IMR-90 (cell line): ENCODE measurements at regions not wholly inside any gene's neighbourhood (a gene's known extent, or its start where the extent isn't known, plus 50 kb on each side); places are given as distances from the start of the nearest gene placed in this dataset.

Source experiments
- ATAC-seq: fragments of 200-7000 bp; cut with Tn5 transposase; 2 replicates; pipeline ENCODE4 v1.9.1; 2020; ENCODE audit warnings: low read depth, mild to moderate bottlenecking, moderate library complexity
- BruUV-seq: library from RNA; stranded (reverse); fragments of 400-500 nt; replicated peaks from 2 replicates; lab custom pipeline; 2021; lab: Mats Ljungman, UMichigan
- CTCF ChIA-PET: fragments of 300-600 bp; formaldehyde crosslinking; extraction: SDS; loops from one replicate; lab custom pipeline; 2021; ENCODE audit warnings: antibody characterized with exemption; lab: Yijun Ruan, JAX
- POLR2A ChIA-PET: fragments of 300-600 bp; sonication (Branson Sonifier 250); formaldehyde crosslinking; loops from one replicate; lab custom pipeline; 2022; ENCODE audit warnings: antibody characterized with exemption; ENCODE audit not compliant: unreplicated experiment; lab: Charles Lee
- DNase-seq: peaks from one replicate; pipeline ENCODE4 v3.0.0; 2013
- H2AFZ ChIP-seq: replicated peaks from 2 replicates; pipeline ENCODE3; 2013; ENCODE audit warnings: low read length, mild to moderate bottlenecking; ENCODE audit not compliant: poor library complexity
- H2AK5ac ChIP-seq: 2 replicates; pipeline ENCODE4 v1.6.1; 2013; ENCODE audit warnings: low read depth, low read length, inconsistent platforms
- H2AK9ac ChIP-seq: replicated peaks from 2 replicates; pipeline ENCODE3; 2013; ENCODE audit warnings: mild to moderate bottlenecking, low read depth, low read length, moderate library complexity; ENCODE audit not compliant: poor library complexity
- H2BK120ac ChIP-seq: 2 replicates; pipeline ENCODE4 v1.6.1; 2013; ENCODE audit warnings: low read depth, low read length, inconsistent platforms
- H2BK15ac ChIP-seq: 3 replicates; pipeline ENCODE4 v1.6.1; 2013; ENCODE audit warnings: low read depth, low read length, inconsistent platforms
- H2BK20ac ChIP-seq: 2 replicates; pipeline ENCODE4 v1.6.1; 2013; ENCODE audit warnings: low read depth, mild to moderate bottlenecking, inconsistent platforms, low read length, moderate library complexity
- H2BK5ac ChIP-seq: 2 replicates; pipeline ENCODE4 v1.6.1; 2013; ENCODE audit warnings: mild to moderate bottlenecking, low read depth, low read length, inconsistent platforms; ENCODE audit not compliant: poor library complexity, severe bottlenecking
- H3K14ac ChIP-seq: replicated peaks from 2 replicates; pipeline ENCODE4 v1.6.1; 2013; ENCODE audit warnings: low read depth, low read length, inconsistent platforms
- H3K18ac ChIP-seq: 2 replicates; pipeline ENCODE4 v1.6.1; 2013; ENCODE audit warnings: low read depth, low read length, control low read depth
- H3K23ac ChIP-seq: 2 replicates; pipeline ENCODE4 v1.6.1; 2013; ENCODE audit warnings: low read depth, low read length, inconsistent platforms
- H3K27ac ChIP-seq: 2 replicates; pipeline ENCODE4 v1.5.1; 2013; ENCODE audit warnings: mild to moderate bottlenecking, control low read depth, low read length; ENCODE audit not compliant: insufficient read depth
- H3K27me3 ChIP-seq: 2 replicates; pipeline ENCODE4 v1.6.1; 2013; ENCODE audit warnings: low read length; ENCODE audit not compliant: control insufficient read depth, insufficient read depth
- H3K36me3 ChIP-seq: 2 replicates; pipeline ENCODE4 v1.6.1; 2013; ENCODE audit warnings: low read length, mixed read lengths; ENCODE audit not compliant: control insufficient read depth, insufficient read depth
- H3K4ac ChIP-seq: 2 replicates; pipeline ENCODE4 v1.6.1; 2013; ENCODE audit warnings: low read depth, low read length, inconsistent platforms
- H3K4me1 ChIP-seq: 2 replicates; pipeline ENCODE4 v1.6.1; 2013; ENCODE audit warnings: low read length, mixed read lengths; ENCODE audit not compliant: control insufficient read depth, insufficient read depth
- H3K4me2 ChIP-seq: 2 replicates; pipeline ENCODE4 v1.6.1; 2013; ENCODE audit warnings: low read depth, mild to moderate bottlenecking, control low read depth, low read length, moderate library complexity
- H3K4me3 ChIP-seq: 2 replicates; pipeline ENCODE4 v1.5.1; 2013; ENCODE audit warnings: low read depth, mild to moderate bottlenecking, control low read depth, low read length, moderate library complexity; ENCODE audit not compliant: insufficient read depth
- H3K56ac ChIP-seq: 2 replicates; pipeline ENCODE4 v1.6.1; 2013; ENCODE audit warnings: low read length, inconsistent platforms; ENCODE audit not compliant: insufficient read depth; ENCODE audit errors: extremely low read depth
- H3K79me1 ChIP-seq, 2 experiments: 2 replicates each; pipeline ENCODE4 v1.6.1; 2013; ENCODE audit warnings: low read length in 2 of 2, inconsistent platforms in 1 of 2, low read depth in 1 of 2
- H3K9ac ChIP-seq: 2 replicates; pipeline ENCODE4 v1.6.1; 2013; ENCODE audit warnings: low read depth, low read length, control low read depth
- H3K9me1 ChIP-seq: 2 replicates; pipeline ENCODE4 v1.6.1; 2013; ENCODE audit warnings: low read length, inconsistent platforms; ENCODE audit not compliant: insufficient read depth
- H3K9me3 ChIP-seq: 2 replicates; pipeline ENCODE4 v1.6.1; 2013; ENCODE audit warnings: low read length; ENCODE audit not compliant: control insufficient read depth, insufficient read depth
- H4K20me1 ChIP-seq: 2 replicates; pipeline ENCODE4 v1.6.1; 2013; ENCODE audit warnings: low read length, inconsistent platforms; ENCODE audit not compliant: insufficient read depth
- H4K5ac ChIP-seq: 2 replicates; pipeline ENCODE4 v1.6.1; 2013; ENCODE audit warnings: mild to moderate bottlenecking, low read depth, low read length, control low read depth
- H4K8ac ChIP-seq, 2 experiments: 2 replicates each; pipeline ENCODE4 v1.6.1; 2013; ENCODE audit warnings: low read depth in 2 of 2, low read length in 2 of 2, control low read depth in 1 of 2, inconsistent platforms in 1 of 2
- H4K91ac ChIP-seq: 2 replicates; pipeline ENCODE4 v1.6.1; 2013; ENCODE audit warnings: low read depth, low read length, inconsistent platforms; ENCODE audit not compliant: insufficient read depth
- BHLHE40 ChIP-seq: fragments of 150-350 bp; IDR thresholded peaks from 2 replicates; pipeline ENCODE4 v1.6.1; 2016; ENCODE audit warnings: mild to moderate bottlenecking, low read depth, low read length
- MAFK ChIP-seq: IDR thresholded peaks from 2 replicates; pipeline ENCODE4 v1.6.1; 2012; ENCODE audit warnings: low read depth, low read length, improper control_type of control experiment
- POLR2A ChIP-seq: IDR thresholded peaks from 2 replicates; pipeline ENCODE4 v1.6.1; 2012; ENCODE audit warnings: mild to moderate bottlenecking, low read depth, low read length
- RCOR1 ChIP-seq: IDR thresholded peaks from 2 replicates; pipeline ENCODE4 v1.6.1; 2012; ENCODE audit warnings: mild to moderate bottlenecking, low read length, improper control_type of control experiment; ENCODE audit not compliant: insufficient replicate concordance
- RFX5 ChIP-seq: IDR thresholded peaks from 2 replicates; pipeline ENCODE4 v1.8.0; 2012; ENCODE audit warnings: low read depth, mild to moderate bottlenecking, low read length, moderate library complexity
- SMC3 ChIP-seq: fragments of 150-350 bp; IDR thresholded peaks from 2 replicates; pipeline ENCODE4 v1.6.1; 2016; ENCODE audit warnings: low read depth, mild to moderate bottlenecking, antibody characterized with exemption, low read length, moderate library complexity
- WGBS, 2 experiments: methylation state at CpG; one replicate each; pipeline versions ENCODE4 v1.1.5 to v1.1.7; 2013; ENCODE audit warnings: missing lambda C conversion rate in 2 of 2; ENCODE audit not compliant: insufficient read length in 1 of 2; ENCODE audit errors: extremely low coverage in 2 of 2; 5-methylcytosine and 5-hydroxymethylcytosine counted together
- dilution Hi-C: fragments of 300-500 bp; cut with HindIII; formaldehyde crosslinking; loops from one replicate; pipeline ENCODE4 v1.14.3; 2018; ENCODE audit warnings: low sequenced_read_pairs; ENCODE audit not compliant: unreplicated experiment
- in situ Hi-C: fragments of 300-500 bp; cut with MboI; formaldehyde crosslinking; loops from 3 replicates; pipeline ENCODE4 v1.14.3; 2019; ENCODE audit warnings: low sequenced_read_pairs, inconsistent platforms, mixed read lengths
- intact Hi-C: fragments of 100-400 bp; cut with micrococcal nuclease; formaldehyde crosslinking; loops from 2 replicates; pipeline ENCODE4 v1.10.0; 2022

- TF ChIP-seq RCOR1 (no peak), POLR2A (no peak), RFX5 (no peak), MAFK (no peak), SMC3 (no peak), BHLHE40 (no peak)
- Histone ChIP-seq H2BK15ac (no peak overlapping the region), H3K27ac (no peak overlapping the region), H4K5ac (no peak overlapping the region), H3K79me1 (no peaks in the 10 kb centered on the region), H2AK9ac (no peak overlapping the region), H2BK20ac (no peak overlapping the region), H2BK5ac (peak overlapping the region; percentile 12), H3K4me2 (no peak overlapping the region), H4K20me1 (no peaks in the 10 kb centered on the region), H3K4ac (no peak overlapping the region), H3K56ac (no peak overlapping the region), H3K23ac (no peak overlapping the region), H2BK120ac (no peak overlapping the region), H3K9me3 (peaks cover 5% of the 10 kb centered on the region), H3K36me3 (no peaks in the 10 kb centered on the region), H3K27me3 (no peaks in the 10 kb centered on the region; the same call in 1 of the 2 replicates), H4K8ac (no peak overlapping the region), H3K18ac (no peak overlapping the region; the same call in 1 of the 2 replicates), H3K9ac (no peak overlapping the region), H2AK5ac (no peak overlapping the region), H2AFZ (no peak overlapping the region), H3K9me1 (no peaks in the 10 kb centered on the region), H4K91ac (no peak overlapping the region), H3K4me3 (no peak overlapping the region), H3K14ac (no peak overlapping the region), H3K4me1 (peaks cover 9% of the 10 kb centered on the region)
- CTCF ChIA-PET: interaction anchor here (0.6 kb wide), 1 partner anchor 79 kb away, joined by 6 read pairs; no protein-coding TSS in a partner anchor
- in situ Hi-C loops (no loop called here), intact Hi-C loops (no loop called here), dilution Hi-C loops (no loop called here)
- WGBS, 2 experiments: 88% methylated on average over 4 of the region's 4 CpGs; no CpG with 5 or more reads in 1 of the 2 experiments
- DNase-seq (no peak), ATAC-seq (no peak)
- POLR2A ChIA-PET: no interaction called here
- BruUV-seq: no TSS peak
These were observed 314.4 kb downstream of the CYP26B1 start for GRCh38 chr2:71833272-71833671.
